Right hindlimb (tissue), 1 donor: ENCODE measurements at regions not wholly inside any gene's neighbourhood (a gene's known extent, or its start where the extent isn't known, plus 50 kb on each side); places are given as distances from the start of the nearest gene placed in this dataset.
"Not testable (repeated sequence)": the region's sequence is repeated elsewhere in the genome, so short reads cannot be mapped to it uniquely, and the experiment has no call there.

ENCODE experiments used
- DNase-seq: peaks from one replicate; pipeline ENCODE4 v3.0.0-alpha.2; 2018

DNA sequence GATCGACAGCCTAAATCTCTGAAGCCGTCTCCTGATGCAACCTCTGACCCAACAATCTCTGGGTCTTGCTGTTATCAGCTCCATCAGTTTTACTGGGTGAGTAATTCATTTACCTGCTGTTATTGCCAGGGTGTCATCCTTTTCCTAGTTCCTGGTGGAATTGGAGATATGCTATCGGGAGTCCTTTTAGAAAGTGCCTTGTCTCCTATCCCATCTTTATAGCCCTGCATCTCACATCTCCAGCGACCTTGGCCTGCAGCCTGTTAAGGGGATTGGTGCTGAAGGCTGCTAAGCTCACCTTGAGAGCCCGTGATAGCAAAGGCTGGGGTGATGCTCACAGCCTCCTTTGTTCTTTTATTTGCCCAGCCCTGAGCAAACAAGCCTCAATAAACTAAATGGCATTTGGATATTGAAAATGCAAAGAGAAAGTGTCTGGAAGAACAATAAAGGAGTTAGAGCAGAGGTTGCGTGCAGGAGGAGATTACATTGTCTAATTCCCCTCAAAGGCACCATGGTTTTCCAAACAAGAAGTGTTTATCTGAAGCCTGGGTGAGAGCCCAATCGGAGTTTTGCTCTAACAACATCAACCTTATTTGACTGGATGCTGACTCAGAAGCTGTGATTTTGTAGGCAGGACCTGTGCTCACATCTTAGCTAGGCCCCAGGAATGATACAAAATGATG, 101.8 kb downstream of the RPLP1 start:
- no peak for DNase-seq

DNA sequence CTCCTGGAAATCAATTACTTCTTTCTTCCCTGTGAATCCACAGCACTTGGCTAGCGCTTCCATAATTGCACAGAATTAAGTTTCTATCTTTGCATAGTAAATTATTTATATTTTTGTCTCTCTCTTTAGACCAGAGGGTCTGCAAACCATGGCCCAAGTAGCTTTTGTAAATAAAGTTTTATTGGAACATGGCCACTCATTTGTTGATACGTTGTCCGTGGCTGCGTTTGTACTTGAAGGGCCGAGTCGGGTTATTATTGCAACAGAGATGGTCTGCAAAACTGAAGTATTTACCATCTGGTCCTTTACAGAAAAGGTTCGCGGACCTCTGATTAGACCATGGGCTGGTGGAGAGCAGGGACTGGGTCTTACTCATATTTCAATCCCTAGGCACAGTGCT, 102.5 kb downstream of the RPLP1 start:
- DNase-seq: no peak

DNA sequence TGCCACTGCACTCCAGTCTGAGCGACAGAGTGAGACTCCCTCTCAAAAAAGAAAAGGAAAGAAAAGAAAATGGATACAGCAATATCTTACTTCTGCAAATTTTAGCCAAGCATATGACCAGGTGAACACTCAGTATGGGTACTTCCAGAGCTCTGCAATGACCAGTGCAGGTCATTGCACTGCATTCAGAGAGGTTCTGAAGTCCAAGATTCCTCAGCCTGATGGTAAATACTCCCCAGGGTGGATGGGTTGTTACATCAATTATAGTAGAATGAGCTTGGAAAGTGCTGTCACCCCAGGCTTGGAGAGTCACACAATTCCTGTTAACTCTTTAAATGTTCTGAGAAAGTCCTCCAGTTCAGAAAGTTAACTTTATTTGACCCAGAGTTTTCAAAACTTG, 103.7 kb downstream of the RPLP1 start:
- no peak for DNase-seq

DNA sequence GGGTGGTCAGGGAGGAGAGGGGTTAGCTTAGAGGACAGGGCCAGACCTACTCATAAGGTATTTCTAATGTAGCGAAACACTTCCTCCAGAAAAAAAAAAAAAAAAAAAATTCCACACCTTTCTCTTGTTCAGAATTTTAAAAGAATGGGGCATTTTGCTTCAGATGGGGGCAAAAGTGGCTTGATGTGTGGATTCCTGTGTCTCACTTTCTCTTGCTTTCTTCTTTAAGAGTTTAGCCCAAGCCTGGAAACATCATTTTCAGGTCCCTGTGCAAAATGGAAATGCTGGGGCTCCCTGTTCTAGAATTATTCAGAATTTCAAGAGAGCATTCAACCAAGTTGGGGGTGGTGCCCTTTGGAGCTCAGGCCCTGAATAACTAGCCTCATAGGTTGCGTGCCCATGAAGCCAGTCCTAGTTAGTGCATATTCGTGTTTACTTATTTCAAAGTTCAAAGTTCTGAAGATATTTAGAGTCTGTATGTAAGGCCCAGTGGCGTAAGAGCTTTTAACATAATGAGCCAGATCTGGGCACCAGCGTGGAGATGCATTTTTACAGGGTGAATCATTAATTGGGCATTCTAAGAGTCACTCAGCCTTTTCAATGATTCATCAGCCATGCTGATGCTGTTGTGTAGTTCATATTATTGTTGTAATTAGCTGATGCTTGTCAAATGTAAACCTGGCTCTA, 104.5 kb downstream of the RPLP1 start:
- no peak for DNase-seq

DNA sequence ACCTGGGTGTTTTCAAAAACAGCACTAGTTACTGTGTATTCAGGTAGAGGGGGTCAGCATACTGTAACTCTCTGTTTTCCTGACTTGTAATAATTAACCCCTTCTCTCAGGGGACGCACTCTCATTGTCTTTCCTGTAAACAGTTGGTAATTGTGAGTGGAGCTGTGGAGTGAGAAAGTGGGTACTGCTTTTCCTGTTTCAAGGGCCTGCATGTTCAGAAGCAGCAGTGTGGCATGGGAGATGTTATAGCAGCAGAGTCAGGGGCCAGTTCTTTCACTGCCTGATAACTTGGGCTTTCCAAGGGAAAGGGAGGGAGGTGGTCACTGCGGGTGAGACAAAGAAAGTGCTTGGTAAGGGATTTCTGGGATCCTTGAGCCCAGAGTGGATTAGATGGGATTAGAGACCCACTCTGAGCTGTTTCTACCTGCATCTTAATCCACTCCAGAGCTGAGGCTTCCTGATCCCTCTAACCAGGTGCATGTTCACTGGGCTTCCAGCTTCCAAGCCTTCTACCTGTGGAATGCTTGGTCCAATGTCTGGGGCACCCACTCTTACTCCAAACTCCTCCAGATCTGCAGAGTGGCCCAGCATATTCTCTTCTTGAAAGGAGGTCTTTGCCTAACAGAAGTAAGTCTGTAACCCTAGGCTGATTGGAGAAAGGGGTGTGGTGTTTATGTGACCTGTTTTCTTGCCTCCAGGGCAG, 105.2 kb downstream of the RPLP1 start:
- DNase-seq: no peak

DNA sequence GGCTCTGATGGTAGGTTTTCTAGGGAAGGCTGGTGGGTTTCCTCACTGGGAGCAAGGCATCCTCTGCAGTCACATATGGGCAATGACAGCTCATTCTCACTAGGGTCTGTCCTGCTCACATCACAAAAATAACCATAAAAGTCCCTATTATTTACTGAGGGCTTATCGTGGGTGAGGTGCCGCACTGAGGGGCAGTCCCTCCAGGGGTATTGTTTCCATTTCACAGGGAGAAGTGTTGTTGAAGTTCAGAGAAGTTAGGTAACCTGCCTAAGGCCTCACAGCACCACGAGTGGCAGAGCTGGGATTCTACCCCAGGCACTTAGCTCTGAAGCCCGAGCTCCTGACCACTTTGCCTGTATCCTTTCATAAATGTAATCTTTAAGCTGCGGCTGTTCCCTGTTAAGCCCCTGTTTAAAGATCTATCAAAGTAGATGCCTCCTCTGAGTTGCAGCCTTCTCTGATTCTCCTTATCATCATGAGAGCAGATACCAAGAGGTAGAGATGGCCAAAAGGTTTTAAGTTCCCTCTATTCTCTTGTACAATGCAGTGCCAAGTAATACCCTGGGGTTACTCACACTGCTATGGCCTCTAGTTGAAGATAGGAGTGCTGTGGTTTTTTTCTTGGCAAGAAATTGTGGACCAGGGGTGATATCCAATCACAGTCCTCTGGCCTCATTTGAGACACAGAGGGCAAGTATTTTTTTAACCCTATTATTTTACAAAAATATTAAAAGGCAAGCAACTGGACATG, 107.0 kb downstream of the RPLP1 start:
- DNase-seq: no peak

DNA sequence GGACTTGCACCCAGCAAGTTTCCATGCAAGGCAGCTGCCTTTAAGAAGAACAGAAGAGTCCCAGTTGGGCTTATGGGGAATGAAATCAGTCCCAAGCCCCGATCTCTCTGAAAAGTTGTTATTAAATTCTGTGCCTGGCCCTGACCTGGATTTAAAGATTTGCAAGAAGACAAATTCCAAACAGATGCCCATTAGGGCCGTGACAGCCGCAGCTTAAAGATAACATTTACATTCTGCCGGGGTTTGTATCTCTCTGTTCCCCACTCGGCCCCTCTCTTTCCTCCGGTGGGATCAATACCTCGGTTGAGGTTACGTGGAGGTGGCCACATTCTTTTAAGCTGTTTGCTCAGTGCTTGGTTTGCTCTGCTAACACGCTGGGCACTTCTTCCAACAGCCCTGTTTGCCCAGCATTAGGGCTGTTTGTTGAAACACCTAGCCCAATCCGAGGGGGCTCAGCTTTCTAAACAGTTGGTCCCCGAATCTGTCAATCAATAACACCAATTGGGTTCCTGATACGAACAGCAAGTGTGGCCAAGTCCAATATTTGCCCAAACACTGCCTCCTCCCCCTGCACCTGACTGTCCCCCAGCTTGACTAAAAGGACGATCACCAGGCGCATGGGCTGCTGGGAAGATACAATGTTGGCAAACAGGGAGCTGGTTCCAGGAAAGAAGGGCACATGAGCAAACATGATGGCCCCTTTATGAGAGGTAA, 108.6 kb downstream of the RPLP1 start:
- no peak for DNase-seq

DNA sequence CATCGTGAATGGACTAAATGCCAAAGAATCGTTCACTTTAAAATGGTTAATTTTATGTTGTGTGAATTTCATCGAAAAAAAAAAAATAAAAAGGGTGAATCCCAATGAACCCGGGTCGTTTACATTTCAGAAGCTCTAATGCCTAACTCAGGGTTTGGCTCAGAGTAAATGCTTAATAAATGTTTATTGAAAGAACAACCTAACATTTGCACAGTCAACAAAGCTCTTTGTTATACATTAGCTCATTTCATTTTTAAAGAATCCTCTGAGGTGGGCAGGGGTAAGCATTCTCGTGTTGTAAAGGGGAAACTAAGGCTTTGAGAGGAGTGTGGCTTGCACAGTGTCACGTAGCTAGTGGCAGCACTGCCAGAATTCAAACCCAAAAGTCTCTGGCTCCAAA, 109.5 kb downstream of the RPLP1 start:
- DNase-seq: no peak

DNA sequence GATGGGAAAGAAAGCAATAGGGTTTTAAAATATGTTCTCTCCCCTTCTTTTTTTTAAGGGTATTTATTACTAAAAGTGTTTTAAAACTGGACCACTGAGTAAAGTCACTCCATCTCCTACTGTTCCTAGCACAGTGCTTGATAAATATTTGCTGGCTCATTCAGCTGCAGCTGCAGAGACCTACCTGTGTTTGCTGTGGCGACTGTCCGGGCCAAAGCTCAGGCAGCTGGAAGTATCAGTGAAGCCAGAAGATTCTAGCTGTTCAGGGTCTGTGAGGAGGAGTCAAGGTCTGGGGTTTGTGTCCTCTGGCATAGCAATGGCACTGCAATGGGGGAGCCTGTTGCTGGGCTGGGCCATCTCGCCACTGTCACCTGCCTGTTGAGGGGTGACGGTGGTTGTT, 109.9 kb downstream of the RPLP1 start:
- no peak for DNase-seq

DNA sequence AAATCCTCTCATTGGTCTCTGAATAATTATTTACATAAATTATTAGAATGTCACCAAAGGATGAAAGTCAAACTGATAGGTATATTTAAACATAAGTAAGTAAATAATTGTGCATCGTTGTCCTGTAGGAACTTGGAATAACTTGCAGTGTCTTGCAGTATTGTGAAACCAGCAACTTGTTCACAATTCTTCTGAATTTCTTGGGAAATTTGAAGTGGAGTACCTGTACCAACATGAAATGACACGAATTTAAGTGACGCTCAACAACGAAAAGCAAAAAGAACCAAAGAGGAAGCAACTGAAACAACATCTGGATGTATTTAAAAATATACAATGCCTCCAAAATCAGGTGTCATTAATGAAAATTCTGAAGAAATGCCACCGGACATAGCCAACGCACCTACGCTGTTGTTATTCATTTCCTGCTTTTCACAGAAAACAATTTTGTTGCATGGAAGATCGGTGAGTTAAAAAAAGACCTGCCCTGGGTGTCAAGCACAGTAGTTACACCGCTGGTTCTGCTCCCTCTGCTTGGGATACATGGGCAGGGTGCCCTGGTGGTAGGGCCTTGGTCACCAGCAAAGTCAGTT, 112.5 kb downstream of the RPLP1 start:
- no peak for DNase-seq

DNA sequence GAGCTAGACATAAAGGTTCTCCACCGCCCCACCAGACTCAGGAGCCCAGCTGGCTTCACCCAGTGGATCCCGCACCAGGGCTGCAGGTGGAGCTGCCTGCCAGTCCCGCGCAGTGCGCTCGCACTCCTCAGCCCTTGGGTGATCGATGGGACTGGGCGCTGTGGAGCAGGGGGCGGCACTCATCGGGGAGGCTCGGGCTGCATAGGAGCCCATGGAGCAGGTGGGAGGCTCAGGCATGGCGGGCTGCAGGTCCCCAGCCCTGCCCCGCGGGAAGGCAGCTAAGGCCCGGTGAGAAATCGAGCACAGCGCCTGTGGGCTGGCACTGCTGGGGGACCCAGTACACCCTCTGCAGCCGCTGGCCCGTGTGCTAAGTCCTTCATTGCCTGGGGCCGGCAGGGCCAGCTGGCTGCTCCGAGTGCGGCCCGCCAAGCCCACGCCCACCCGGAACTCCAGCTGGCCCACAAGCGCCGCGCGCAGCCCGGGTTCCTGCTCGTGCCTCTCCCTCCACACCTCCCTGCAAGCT, 114.7 kb downstream of the RPLP1 start:
- DNase-seq: not testable (repeated sequence)

DNA sequence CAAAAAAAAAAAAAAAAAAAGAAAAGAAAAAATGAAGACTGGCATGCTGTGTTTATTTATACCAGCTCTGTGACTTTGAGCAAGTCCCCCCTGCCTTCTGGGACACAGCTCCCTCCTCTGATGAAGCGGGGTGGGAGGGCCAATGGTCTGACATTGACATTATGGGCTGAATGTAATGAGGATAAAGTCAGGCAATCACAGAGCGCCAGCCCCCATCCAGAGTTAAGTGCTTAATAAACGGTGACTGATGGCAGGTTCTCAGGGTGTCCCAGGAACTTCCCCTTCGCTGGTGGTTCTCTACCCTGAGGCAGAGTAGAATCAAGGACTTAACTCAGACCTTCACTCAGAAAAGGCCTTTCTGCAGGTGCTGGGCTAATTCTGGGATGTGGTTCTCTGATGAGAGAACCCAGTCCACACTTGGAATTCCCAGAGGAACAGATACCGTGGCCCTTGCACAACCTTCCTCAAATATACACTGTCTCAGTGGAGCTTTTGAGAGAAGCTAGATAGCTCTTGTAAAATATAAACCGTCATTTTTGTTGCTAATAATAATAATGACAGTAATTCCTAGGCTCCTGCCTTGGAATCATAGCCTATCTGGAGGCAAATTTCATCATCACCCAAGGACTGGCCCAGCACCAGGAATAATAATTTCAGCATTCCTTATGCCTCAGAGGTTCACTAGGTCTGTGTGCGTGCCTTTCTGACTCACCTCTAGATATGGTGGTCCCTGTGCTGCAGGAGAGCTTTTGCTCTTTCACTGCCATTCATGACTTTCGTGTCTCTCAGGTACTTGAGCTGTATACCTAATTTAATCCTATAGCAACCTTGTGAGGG, 115.8 kb downstream of the RPLP1 start:
- DNase-seq: no peak

DNA sequence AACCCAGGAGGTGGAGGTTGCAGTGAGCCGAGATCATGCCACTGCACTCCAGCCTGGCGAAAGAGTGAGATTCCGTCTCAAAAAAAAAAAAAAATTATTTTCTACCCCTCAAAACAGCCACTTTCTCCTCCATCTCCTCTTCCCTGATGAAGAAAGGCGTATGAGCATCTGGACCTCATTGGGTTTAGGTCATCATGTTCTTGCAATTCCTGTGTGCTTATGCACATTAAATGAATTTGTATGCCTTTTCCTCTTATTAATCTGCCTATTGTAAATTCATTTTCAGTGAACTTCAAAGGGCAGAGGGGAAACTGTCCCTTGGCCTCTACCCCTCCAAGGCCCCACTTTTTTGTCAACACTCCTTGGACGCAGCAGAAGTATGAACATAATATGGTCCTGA, 117.8 kb downstream of the RPLP1 start:
- DNase-seq: no peak

DNA sequence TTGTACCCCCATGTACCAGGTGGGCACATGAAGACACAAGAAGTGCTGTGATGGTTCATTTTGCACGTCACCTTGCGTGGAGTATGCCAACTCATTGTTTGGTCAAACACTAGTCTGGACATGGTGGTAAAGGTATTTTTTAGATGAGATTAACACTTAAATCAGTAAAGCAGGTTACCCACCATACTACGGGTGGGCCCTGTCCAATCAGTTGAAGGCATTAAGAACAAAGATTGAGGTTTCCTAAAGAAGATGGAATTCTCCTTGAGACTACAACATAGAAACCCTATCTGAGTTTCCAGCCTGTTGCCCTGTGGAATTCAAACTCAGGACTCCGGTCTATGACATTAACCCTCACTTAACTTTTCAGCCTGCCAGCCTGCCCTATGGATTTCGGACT, 118.4 kb downstream of the RPLP1 start:
- no peak for DNase-seq

DNA sequence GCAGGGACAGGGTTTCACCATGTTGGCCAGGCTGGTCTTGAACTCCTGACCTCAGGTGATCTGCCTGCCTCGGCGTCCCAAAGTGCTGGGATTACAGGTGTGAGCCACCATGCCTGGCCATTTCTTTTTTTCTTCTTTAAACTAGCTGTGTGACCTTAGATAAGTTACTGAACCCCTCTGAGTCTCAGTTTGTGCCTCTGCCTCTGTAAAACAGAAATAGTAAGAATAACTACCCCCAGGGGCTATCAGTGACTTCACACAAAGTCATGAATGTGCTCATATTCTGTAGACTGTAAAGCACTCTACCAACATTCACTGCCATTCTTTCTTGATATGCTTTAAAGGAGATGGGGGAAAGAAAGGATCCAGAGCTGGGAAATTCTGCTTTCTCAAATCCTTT, 120.7 kb downstream of the RPLP1 start:
- not testable (repeated sequence) for DNase-seq

DNA sequence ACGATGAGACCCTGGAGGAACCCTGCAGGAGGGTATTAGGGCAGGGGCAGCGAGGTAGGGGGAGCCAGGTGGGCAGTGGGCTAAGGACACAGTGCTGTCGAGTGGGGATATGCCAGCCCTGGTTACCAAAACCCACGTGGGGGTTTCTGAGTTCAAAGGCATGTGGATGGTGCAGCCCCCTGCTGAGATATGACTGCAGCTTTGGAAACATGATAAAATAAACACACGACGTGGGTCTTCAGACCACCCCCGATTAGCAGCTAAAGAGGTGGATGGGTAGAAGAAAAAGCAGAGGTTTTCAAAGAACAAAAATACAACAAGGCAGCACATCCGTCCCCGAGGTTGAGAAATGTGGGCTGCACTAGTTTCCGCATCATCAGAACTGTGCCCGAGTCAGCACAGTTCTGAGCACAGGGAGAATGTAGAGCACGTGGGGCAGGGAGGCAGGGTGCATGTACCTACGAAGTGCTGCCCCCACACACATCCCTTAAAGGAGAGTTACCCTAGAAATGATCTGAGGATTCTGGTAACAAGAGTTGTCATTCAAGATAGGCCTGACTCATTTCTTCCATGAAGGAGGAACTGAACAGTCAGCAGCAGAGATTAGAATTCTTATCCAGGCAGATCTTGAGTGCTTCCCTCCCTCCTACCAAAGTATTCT, 121.3 kb downstream of the RPLP1 start:
- DNase-seq: no peak

DNA sequence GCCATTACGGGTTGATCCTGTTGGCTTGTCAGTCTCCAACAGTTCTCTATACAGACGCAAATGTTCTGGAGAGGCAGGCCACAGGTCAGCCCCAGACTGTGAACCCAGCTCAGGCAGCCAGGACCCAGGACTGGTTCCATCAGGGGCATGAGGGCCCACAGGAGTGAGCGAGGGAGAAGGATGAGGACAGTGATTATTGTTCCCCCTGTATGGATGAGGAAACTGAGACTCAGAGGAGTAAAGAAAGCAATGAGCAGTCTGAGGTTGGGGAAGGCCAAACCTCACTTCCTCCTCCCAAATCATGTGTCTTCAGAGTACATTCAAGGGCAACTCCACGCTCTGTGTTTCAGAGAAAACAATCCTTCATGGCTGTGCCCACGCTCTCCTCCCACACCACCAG, 121.9 kb downstream of the RPLP1 start:
- no peak for DNase-seq

DNA sequence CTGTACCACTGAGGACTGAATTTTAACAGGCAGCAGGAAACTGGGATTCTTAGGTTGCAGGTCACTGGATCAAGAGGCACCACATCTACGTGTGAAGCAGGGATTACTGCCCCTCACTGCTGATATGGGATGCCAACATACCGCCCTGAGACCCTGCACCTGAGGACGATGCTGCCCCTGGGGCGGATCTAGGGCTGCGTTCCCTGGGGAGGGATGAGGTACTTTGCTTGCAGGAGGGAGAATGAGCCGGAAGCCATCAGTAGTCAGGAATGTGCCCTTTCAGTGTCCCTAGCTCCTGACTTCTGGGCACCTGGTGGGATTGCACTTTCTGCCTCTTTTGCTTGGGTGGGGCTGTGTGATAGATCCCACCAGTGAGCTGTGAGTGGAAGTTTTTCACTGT, 122.8 kb downstream of the RPLP1 start:
- no peak for DNase-seq

DNA sequence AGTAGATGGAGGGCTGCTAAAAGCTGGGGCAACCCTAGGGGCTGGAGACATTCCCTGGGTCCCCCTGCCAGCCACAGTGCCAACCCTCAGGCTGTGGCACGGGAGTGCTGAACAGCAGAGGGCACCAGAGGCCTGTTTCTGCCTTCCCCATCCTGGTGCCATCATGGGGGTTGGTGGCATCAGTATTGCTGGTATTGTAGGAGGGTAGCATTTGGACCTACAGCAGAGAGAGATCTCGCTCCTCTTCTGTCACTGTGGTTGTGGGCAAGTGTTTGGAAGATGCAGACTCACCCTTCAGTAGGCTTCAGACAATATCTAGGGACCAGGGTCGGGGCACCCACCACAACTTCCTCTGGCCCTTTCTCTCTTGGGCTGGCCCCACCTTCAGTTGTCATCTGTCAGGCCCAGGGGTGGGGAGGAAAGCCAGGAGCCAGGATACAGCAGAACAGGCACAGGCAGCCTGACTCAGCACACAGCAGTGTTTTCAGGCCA, 123.5 kb downstream of the RPLP1 start:
- DNase-seq: peak; percentile 49

DNA sequence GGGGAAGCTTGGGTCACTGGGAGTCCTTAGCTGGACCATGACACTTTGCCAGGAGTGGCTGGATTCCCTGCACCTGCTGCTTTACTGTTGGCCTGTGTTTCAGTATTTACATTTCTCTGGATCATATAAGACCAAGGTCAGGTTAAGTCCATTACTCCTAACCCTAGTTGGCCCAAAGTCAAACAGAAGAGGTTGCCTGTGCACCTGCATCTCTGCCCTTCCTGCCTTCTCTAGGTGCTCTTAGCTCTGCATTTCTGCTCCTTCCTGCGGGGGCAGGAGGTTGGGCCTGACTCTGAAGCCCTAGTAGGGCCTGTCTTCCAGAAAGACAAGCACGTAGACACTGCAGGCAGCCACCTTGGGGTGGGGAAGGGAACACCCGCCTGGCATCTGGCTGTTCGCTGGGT, 124.3 kb downstream of the RPLP1 start:
- no peak for DNase-seq
